Right lung (tissue), 2 donors: ENCODE measurements at regions not wholly inside any gene's neighbourhood (a gene's known extent, or its start where the extent isn't known, plus 50 kb on each side); places are given as distances from the start of the nearest gene placed in this dataset.

ENCODE experiments used
- DNase-seq, 2 donors: peaks; one replicate each; pipeline ENCODE4 v3.0.0-alpha.2; 2013

- no peak for DNase-seq
Observed at GRCh38 chr14:66405158-66405557, 81.0 kb upstream of the CCDC196 start.

DNA sequence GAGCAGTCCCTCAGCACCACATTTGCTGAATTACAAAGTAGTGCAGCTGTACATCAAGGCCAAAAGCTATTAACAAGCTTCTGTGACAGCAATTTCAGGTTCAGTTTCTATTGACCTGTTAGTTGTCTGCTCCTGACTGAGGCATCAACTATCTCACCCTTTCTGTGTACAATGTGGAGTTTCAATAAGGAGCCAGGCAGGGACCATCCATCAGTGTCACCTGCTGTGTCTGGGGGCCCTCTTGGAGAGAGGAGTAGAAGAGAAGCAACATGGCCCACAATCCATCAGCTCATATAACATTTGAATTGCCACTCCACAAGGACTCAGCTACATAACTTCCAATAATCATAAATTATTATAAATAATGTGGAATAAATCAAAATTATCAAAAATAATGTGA is 72.3 kb upstream of the CCDC196 start:
- no peak for DNase-seq

- DNase-seq: no peak
Observed at GRCh38 chr14:66414511-66414910, 71.7 kb upstream of the CCDC196 start.

GRCh38 chr14:66420251-66421006 is 65.7 kb upstream of the CCDC196 start:
- no peak for DNase-seq

- DNase-seq: no peak
Observed at GRCh38 chr14:66421990-66422946, 63.9 kb upstream of the CCDC196 start.

DNA sequence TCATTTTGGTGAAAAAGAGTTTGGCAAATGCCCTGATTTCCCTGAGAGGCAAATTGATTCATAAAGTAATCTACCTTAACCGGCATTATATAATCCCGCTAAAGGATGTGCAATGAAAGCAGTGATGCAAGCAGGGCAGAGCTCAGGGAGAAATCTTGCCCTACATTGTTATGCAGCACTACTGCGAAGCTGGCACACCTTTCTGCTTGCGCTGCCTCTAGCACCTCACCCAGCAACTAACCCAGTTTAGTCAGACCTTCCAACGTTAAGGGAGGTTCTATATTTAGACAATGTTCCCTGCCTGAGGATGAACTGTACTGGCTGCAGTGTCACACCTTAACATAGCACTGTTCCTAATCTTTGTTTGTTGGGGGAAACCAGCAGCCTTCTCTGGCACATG is 60.8 kb upstream of the CCDC196 start:
- DNase-seq: no peak

DNA sequence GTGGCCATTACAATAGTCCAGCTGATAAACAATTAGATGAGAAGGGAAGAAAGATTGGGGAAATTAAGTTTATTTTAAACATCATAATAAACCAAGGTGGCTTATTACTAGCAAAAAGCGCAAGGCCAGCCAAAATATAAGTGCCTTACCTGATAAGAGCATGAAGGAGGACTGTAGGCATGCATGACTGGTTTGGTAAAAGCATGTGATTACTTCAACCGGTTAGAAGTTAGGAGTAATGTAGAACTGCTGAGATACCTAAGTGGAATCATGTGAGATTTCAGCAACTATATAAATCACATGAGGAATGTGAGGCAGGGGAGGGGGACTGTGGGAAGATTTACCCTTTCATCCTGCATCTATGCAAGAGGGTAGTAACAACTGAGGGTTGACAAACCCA is 59.7 kb upstream of the CCDC196 start:
- no peak for DNase-seq

GRCh38 chr14:66432334-66432733 is 53.8 kb upstream of the CCDC196 start:
- DNase-seq: no peak

DNA sequence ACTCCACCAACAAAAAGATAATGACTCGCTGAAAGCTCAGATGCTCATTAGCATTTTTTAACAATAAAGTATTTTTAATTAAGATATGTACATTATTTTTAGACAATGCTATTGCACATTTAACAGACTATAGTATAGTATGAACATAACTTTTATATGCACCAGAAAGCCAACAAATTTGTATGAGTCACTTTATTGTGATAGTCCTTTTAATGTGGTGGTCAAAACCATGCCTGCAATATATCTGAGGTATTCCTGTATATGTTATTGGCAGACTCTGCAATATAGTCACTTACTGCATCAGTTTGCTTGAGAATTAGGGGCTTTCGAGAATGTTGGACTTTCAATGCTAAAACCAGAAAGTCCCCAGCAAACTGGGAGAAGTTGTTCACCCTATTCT is 51.7 kb upstream of the CCDC196 start:
- DNase-seq: no peak

GRCh38 chr14:66435683-66436082 is 50.5 kb upstream of the CCDC196 start:
- DNase-seq: no peak
